HG03469 (cell line): ENCODE measurements at regions not wholly inside any gene's neighbourhood (a gene's known extent, or its start where the extent isn't known, plus 50 kb on each side); places are given as distances from the start of the nearest gene placed in this dataset.
A peak's percentile ranks its signal among the peaks of the same experiment; 100 is the strongest.

Experiments
- ATAC-seq: cut with Tn5 transposase; IDR thresholded peaks from one replicate; pipeline ENCODE4 v1.9.1; 2021; ENCODE audit warnings: mild to moderate bottlenecking, moderate library complexity, moderate number of reproducible peaks; ENCODE audit not compliant: unreplicated experiment

DNA sequence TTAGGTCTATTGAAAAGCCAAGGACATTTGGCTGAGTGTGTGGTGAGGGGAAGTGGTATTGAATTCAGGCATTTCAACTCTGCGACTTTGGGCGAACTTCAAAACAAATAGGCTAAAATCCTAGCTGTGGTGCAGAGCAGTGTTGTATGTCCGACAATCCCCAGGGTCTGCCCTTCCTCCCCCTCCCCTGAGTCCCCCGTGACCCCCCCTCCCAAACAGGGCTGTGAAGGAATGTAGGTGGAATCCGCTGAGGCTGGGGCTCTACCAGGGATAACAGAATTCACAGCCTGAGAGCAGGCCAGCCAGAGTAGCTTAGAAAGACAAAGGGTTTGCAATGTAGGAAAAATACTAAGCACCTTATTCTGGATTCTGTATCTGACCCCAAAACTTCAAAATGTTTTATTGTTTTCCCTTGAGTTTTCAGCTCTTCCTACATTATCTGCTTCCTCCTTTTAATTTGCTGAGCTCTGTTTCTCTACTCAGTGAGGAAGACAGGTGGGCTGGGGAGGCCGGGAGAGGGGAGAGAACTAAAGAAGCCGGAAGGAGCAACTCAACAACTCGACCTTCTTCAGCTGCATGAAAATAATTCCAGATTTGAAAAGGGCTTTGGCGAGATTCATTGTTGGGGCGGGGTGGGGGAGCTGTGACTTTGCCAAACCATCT, 315.2 kb downstream of the BLID start:
- ATAC-seq, result no peak

DNA sequence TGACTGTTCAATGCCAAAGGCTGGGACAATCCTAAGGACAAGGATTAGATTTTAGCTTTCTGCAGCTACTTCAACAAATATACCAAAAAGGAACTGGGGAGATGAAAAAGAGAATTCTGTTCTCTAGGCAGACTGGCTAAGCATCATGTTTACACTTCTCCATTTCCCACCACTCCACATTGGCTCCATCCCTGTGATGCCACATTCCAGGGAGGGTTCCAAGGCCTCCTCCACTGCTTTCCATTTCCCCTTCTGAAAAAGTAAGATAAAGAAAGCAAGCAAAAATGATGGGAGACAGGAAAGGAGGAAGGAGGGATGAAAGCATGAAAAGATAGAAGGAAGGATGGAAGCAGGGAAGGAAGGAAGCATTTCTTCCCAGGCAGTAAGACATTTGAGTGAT, 315.8 kb downstream of the BLID start:
- ATAC-seq, result no peak

DNA sequence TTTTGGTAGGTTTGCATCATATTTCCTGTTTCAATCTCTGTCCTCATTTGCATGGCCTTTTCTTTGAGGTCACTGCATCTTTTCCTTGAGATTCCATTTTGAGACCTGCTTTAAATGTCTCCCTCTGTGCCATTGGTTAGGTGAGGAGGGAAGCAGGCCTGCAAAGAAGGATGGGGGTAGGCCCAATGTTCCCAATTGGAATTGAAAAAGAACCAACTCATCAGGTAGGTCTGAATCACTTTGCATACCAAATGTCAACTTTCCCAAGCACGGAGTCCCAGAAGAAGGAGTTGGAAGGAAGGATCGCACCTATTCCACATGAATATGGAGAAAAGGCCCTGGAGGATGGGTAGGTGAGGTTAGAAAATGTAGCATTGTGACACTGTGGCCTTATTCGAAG, 318.5 kb downstream of the BLID start:
- no peak for ATAC-seq

DNA sequence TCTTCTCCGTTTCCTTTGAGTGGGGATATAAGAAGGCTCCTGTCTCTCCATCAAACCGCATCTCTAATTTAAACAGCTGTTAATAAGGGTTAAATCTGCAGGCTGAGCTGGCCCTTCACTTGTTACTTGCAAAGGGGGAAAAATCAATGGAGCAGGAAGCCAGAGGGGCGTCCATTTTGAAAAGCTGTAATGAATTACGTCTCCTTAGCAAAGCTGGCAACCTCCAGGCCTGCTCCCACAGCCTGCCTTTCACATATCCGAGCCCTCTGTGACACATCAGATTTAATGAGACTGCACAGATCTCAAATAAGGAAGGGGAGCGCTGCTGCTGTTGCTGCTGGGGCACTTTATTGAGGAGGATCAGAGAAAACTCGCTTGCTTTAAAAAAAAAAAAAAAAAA, 320.8 kb downstream of the BLID start:
- no peak for ATAC-seq

DNA sequence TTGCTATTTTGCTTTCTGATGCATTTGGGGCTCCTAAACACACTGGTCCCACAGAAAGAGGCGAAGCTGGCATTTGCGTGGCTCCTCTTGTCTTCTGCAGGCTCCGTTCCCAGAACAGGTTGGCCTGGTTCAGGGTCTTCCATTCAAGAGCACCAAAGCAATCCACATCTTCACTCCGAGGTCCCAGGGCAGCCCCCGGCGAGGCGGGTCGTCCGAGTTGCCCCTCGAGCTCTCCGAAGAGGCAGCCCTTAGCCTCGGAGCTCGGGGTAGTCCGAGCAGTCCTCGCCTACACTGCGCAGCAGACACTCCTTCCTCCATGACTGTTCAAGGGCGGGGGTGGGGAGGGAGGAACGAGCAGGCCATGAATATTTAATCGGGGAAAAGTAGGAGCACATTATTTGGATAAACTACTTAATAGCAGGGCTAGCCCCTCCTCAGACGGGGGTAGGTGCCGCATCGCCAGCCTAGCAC, 321.3 kb downstream of the BLID start:
- ATAC-seq, result no peak

DNA sequence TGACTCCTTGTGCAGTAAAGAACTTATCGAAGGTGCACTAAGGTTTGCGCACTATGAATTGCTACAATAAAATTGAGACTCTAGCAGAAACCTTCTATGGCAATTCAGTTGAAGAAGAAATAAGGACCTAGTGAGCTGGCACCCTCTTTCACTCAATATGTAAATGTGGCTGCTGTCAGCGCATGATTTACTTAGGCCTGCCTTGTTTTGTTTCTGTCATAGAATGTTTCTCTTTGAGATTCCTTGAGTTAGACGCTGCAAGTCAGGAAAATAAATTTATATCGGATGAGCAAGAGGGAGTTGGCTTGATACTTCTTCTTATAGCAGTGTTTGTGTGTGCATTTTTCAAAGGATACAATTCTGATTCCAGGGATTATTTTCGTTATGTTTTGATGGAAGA, 322.1 kb downstream of the BLID start:
- ATAC-seq, result no peak

DNA sequence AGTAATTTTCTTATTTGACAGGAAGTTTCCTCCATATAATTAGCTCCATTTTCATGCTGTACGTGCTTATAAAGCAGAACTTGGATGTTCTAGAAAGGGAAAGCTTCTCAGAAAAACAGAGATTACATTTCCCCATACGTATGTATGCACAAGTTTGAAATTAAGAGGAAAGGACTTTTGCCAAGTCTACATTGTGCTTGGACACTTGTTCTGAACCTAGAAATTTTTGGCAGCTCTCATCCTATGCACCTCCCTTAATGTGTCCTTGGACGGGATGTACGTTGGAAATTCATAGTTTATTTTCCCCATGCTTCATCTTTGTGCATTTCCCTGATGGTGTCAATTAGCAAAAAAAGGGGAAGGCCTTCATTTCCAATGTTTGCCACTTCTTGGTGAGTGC, 322.7 kb downstream of the BLID start:
- ATAC-seq, result no peak

DNA sequence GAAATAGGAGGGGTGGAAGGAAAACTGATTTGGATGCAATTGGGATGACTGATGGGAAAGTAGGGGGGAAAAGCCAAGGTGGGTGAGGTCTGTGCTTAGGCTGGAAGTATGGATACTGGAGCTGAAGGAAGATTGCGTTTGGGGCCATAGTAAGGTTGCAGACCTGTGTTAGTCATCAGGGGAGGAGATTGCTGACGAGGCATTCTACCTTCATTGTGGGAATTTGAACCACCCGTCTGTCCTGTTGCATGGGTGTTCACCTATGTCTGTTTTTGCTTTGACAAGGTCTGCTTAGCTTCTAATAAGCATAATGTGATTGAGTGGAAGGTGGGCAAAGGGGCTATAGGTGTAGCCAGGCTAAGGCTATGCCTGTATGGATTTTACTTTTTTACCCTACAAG, 323.8 kb downstream of the BLID start:
- no peak for ATAC-seq

DNA sequence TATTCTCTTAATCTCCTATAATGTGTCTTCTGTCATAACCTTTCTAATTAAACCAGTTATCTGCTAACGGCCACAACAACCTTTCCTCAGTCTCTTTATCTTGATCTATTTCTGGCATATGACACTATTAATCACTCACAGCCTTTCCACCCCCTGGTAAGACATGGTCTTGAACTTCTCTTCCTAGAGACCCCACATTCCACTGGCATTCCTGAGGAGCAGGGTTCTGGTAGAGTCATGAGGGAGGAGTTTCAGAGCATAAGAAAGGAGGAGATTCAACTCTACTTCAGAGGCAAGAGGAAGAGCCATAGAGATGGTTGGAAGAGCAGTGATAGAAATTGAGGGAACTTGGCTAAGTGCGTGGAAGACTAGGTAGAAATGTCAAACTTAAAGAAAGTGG, 325.6 kb downstream of the BLID start:
- no peak for ATAC-seq

DNA sequence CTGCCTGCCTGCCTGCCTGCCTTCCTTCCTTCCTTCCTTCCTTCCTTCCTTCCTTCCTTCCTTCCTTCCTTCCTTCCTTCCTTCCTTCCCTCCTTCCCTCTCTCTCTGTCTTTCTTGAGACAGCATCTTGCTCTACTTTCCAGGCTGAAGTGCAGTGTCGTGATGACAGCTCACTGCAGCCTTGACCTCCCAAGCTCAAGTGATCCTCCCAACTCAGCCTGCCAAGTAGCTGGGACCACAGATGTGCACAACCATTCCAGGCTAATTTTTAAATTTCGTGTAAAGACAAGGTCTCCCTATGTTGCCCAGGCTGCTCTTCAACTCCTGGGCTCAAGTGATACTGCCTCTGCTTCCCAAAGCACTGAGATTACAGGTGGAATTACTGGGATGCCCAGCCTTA, 328.2 kb upstream of the SORL1-AS1 start:
- ATAC-seq, result no peak

DNA sequence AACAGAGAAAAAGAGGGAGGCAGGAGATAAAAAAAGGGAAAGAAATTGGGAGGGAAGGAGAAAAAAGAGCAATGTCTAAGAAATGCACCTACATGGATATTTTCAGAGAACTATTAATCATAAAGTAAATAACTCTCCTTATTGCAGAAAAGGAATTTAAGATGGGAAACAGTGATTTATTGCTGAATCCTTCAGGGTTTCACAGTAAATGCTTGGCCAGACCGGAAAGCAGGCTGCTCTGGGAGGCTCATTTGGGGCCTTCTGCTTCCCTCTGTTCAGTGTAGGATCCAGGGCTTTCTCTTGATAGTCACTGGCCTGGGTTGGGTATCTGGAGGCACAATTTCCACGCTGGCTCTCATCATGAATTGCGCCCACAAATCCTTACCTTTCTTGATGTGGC, 324.3 kb upstream of the SORL1-AS1 start:
- no peak for ATAC-seq

DNA sequence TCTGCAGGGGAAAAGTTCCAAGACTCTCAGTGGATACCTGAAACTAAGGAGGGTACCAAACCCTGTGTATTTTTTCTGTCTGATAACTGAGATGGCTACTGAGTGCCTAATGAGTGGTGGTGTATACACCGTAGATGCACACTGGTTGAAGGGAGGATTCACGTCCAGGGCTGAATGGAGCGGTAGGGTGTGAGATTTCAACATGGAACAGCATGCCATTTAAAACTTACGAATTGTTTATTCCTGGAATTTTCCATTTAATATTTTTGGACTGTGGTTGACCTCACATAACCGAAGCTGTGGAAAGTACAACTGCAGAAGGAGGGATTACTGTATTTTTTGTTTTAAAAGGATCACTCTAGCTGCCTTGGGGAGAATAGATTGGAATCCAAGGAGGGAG, 322.5 kb upstream of the SORL1-AS1 start:
- ATAC-seq, result no peak

DNA sequence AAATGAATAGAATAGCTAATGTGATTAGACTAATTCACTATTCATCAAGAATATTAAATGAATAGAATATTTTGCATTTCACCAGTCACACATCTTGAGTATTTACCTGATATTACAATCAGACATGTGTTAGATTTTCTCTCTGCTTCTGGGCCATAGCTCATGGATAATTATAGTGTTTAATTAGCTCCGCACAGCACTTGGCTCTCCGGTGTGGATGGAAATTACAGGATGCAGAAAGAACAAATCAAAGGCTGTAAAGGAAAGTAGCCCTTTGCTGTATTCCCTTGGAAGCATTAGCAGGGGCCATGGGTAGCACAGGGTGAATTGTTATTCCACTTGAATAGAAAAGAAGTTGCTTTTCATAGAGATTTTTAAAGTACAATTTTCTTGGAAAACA, 320.3 kb upstream of the SORL1-AS1 start:
- ATAC-seq, result no peak

DNA sequence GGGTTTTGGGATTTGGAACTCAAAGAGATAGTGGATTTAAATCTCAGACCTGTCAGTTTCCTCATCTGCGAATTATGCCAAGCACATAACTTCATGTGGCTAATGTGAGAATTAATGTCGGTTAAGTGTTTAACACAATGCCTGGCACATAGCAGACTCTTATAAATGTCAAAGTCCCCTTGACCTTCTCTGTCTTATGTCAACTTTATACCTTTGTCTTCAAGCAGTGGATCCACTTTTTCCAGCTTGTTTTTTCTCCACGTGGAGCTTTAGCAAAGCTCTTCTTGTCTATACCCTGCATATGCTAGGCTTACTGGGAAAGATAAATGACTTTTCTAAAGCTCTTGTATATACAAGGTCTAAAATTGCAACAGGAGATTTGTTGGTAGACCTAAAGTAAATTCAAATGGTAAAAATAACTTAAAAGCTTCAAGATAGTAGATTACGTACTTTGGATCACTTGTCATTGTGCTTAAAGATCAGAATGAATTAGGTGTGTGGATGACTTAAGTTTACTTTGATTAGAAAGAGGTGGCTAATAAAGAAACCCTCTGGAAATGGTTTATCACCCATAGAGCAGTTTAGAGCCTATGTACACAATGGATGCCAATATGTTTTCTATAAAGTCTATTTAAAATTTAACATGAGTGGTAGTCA, 318.3 kb upstream of the SORL1-AS1 start:
- ATAC-seq, result no peak

DNA sequence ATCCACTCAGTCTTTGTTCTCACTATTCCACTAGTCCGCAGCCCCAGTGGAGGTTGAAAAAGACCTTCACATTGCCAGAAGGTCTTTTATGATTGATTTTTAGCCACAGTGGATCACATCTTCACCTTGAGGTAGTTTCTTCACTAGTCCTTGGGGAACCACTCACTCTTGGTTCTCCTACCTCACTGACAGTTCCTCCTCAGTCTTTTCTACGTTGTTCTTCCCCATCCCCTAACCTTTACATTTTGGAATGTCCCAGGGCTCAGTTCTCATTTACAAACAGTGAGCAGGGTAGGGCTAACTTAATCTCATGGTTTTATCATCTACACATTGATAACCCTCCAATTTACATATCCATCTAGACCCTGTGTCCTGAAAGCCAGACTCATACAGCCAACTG, 316.4 kb upstream of the SORL1-AS1 start:
- no peak for ATAC-seq

DNA sequence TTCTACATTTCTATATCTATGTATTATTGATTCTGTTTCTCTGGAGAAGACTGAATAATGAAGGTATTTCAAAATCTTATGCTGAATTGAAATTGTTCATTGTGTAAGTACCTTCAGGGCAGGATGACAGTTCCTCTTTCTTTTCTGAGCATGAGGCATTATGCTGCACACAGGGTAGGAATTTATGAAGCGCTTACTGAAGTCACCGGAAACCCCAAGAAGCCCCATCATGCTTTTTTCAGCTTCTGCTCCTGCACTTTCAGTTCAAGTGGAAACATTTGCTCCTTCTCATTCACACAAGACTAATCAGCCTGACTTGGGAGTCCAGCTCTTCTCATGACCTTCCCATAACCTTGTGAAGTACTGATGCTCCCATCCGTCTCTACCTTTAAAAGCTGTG, 314.7 kb upstream of the SORL1-AS1 start:
- ATAC-seq, result peak; percentile 70

DNA sequence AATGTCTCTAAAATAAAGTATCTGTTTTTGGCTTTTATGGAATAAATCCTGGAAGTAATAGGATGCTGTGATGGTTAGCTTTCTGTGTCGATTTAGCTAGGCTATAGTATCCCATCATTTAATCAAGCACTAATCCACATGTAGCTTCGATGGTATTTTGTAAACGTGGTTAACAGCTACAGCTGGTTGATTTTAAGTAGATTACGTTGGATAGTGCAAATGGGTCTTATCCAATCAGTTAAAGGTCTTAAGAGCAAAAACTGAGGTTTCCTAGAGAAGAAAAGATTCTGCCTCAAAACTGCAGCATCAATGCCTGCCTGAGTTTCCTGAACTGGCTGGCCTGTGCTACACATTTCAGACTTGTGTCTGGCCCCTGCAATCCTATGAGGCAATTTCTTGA, 314.2 kb upstream of the SORL1-AS1 start:
- ATAC-seq, result peak; percentile 15

DNA sequence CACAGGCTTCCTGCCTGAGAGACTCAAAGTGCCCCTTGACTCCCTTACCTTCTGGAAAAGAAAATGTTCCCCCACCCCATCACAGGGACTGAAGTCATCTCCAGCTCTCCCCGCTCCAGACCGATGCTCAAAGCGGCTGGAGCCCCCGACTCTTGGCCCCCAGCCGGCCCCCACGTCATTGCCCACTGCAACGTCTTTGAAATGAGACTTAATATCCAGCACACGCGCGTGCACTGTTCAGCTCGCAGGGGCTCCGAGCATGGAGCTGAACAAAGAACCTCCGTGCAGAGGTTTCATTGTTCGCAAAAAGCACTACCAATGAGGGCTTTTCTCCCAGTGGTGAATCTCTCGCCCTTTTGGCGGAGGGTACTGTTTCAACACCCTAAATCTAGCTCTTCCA, 313.4 kb upstream of the SORL1-AS1 start:
- no peak for ATAC-seq

DNA sequence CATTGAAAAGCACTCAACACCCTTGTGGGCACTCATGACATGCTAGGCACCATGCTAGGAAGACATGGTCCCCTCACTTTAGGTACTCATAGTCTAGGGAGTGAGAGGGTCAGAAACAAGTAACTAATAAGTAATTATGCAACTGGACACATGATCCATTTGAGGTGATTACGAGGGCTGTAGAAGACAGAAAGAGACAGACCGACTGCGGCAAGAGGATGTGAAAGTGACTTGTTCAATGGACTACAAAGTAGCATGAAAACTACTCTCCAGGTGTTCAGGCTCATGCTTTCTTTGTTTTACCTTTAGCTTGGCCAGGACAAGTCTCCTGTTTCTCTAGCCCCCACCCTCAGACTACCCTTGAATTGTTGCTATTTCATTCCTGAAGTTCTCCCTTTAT, 310.8 kb upstream of the SORL1-AS1 start:
- ATAC-seq, result peak; percentile 66

DNA sequence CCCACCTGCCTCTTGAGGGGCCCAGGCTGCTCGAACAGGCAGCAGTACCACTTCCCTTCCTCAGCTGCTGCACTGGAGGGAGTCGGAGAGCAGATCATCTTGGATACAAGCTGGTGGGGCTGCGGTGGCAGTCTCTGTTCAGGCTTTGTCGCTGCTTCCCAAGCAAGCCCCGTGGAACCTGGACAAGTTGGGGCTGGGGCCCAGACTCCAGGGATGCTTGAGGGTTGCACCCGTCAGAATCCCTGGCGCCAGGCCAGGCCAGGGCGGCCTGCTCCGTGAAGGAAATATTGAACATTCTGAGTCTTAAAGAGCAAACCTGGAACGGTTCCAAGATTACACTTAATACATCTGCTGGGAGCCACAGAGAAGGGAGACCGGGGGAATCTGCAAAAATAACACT, 310.1 kb upstream of the SORL1-AS1 start:
- no peak for ATAC-seq

DNA sequence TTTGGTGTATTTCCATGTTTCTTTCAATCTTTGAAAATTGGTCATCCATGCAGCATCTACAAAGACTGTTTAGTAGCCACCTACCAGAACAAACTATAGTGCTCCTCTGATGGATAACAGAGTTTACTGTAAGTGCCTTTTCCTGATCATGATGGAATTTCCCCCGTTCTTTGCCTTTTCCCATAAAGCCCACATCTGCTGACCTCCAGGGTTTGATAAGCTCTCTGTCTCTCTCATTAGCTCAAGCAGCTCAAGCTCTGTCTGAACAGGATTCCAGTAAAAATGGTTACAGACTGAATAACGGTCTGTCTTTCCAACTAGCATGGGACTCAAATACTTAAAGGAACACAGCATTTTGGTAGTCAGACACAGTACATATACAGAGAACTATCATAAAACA, 308.4 kb upstream of the SORL1-AS1 start:
- no peak for ATAC-seq

DNA sequence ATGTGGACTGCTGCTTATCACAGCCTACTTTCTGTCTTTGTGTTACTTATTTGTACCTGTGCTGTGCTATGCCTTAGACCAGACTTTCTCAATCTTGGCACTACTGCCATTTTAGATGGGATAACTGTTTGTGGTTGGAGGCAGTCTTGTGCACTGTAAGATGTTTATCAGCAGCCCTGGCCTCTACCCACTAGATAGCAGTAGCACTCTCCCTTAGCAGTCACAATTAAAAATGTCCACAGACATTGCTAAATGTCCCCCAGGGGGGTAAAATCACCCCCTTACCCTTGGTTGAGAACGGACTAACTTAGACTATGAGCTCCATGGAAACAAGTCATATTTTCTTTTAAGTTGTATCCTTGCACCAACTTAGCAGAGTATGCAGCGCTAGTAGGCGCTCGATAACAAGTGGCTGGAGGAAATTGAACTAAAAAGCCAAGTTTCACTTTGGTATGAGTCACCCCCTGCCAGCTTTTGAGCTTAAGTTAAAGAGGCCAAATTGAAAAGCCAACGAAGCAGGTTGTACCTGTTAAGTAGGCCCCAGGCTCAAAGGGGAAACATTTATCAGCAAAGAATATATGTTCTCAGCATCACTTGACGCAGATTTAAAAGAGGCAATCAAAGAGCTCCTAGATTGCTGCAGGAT, 304.8 kb upstream of the SORL1-AS1 start:
- ATAC-seq, result no peak
